ENCODE measurements at regions not wholly inside any gene's neighbourhood (a gene's known extent, or its start where the extent isn't known, plus 50 kb on each side); places are given as distances from the start of the nearest gene placed in this dataset.

DNA sequence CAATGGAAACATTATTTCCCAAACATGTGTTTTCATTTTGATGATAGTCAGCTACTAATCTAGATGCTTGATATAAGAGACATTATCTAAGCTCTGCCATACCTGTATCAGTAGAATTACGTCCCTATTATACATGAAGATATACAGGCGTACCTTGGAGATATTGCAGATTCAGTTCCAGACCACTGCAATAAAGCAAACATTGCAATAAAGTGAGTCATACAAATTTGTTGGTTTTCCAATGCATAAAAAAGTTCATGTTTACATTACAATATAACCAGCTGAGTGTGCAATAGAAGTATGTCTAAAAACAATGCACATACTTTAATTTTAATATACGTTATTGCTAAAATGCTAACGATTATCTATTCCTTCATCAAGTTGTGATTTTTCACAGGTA, 236.0 kb upstream of the ZNF717 start:
- no peak overlapping the region for H3K27ac ChIP-seq

DNA sequence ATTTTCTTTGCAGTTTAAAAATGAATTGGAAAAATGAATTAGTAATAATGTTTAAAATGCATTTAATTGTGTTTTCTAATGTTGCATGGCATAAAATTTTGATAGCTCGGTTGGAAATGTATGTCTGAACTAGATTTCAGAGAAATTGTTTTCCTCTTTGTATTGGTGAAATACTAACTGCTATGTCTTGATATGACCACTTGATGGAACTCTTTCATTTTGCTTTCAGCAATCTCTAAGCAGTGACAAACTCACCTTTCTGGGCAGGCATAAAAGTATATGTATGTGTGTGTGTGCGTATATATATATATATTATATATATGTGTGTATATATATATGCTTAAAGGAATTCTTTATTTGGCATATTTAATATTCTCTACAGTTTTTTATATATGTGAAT, 239.3 kb upstream of the ZNF717 start:
- Histone ChIP-seq H3K27me3 (replicated peaks; ENCODE audit: insufficient read depth) (no peaks in the 10 kb centered on the region), H3K9me3 (no peaks in the 10 kb centered on the region), H3K36me3 (no peaks in the 10 kb centered on the region), H3K4me1 (ENCODE audit: control insufficient read depth in 1 of 2, low read depth in 2 of 2) (no peaks in the 10 kb centered on the region), H3K4me3 (no peak overlapping the region), H3K27ac (no peak overlapping the region)
- TF ChIP-seq, protein P1, sequence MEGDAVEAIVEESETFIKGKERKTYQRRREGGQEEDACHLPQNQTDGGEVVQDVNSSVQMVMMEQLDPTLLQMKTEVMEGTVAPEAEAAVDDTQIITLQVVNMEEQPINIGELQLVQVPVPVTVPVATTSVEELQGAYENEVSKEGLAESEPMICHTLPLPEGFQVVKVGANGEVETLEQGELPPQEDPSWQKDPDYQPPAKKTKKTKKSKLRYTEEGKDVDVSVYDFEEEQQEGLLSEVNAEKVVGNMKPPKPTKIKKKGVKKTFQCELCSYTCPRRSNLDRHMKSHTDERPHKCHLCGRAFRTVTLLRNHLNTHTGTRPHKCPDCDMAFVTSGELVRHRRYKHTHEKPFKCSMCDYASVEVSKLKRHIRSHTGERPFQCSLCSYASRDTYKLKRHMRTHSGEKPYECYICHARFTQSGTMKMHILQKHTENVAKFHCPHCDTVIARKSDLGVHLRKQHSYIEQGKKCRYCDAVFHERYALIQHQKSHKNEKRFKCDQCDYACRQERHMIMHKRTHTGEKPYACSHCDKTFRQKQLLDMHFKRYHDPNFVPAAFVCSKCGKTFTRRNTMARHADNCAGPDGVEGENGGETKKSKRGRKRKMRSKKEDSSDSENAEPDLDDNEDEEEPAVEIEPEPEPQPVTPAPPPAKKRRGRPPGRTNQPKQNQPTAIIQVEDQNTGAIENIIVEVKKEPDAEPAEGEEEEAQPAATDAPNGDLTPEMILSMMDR (IDR thresholded peaks at IDR 0.05): no peak
- ATAC-seq (ENCODE audit: insufficient number of reproducible peaks, low FRiP score, low read depth) (no peak), DNase-seq (ENCODE audit: low spot score) (no peak)

More for the DNA sequence above, 236.0 kb upstream of the ZNF717 start:
- Histone ChIP-seq H3K36me3 (no peaks in the 10 kb centered on the region), H3K9me3 (no peaks in the 10 kb centered on the region), H3K4me3 (no peak overlapping the region), H3K27me3 (replicated peaks; ENCODE audit: insufficient read depth) (no peaks in the 10 kb centered on the region), H3K4me1 (ENCODE audit: control insufficient read depth in 1 of 2, low read depth in 2 of 2) (no peaks in the 10 kb centered on the region)
- no peak for DNase-seq (ENCODE audit: low spot score)
- TF ChIP-seq, protein P1 (IDR thresholded peaks at IDR 0.05): no peak
- no peak for ATAC-seq (ENCODE audit: insufficient number of reproducible peaks, low FRiP score, low read depth)

DNA sequence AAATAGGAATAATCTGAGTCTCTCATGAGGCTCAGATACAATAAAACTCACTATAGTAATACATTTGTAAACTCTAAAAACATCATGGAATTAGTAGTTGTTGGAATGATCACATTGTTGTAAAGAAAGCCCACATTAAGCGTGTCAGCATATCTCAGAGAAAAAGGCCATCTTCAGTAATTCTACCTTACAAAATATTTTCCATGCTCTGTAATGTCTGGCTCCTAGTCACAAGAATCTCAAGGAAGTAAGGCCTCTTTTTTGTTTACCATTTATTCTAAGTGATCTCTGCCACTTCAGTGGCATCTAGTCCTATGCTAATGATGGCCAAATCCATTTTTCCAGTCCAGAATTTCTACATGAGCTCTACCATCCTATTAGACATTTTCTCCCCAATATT, 240.2 kb upstream of the ZNF717 start:
- Histone ChIP-seq H3K4me3 (no peak overlapping the region), H3K27me3 (replicated peaks; ENCODE audit: insufficient read depth) (no peaks in the 10 kb centered on the region), H3K27ac (no peak overlapping the region), H3K36me3 (no peaks in the 10 kb centered on the region), H3K9me3 (no peaks in the 10 kb centered on the region), H3K4me1 (ENCODE audit: control insufficient read depth in 1 of 2, low read depth in 2 of 2) (no peaks in the 10 kb centered on the region)
- DNase-seq (ENCODE audit: low spot score) (no peak), ATAC-seq (ENCODE audit: insufficient number of reproducible peaks, low FRiP score, low read depth) (no peak)
- TF ChIP-seq, protein P1 (IDR thresholded peaks at IDR 0.05): no peak

DNA sequence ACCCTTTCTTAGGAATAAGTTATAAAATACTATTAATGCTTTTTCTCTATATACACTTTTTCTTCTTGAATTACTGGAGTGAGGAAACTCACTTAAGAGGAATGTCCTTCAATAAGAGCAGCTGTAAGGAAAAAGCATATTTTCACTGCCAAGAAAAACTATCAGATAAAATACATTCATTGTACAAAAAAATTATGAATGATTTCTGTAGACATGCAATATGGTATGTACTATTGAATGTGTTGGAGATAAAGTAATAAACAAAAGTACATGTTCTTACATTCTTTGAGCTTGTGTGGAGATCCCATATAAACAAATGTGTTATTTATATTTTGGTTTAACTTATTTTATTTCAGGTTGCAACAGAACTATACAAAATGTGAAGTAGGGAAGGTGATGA, 241.0 kb upstream of the ZNF717 start:
- DNase-seq (ENCODE audit: low spot score): no peak
- H3K27ac ChIP-seq: no peak overlapping the region

DNA sequence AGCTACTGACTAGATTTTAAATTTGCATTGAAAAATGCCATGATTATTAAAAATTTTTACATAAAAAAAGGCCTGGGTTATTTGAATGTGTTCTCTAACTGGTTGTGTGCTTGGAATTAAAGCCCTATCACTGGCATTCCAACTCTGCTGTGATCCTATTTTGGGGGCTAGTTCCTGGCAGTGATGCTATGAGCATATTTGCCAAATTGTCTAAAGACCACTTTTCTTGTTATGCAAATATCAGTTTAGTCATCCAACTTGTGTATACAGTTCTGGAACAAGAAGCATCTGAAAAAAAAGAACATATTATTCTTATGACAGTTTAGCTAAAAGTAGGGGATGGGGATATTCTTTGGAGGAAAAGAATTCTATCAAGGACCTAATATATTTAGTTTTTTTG, 243.4 kb upstream of the ZNF717 start:
- Histone ChIP-seq H3K9me3 (no peaks in the 10 kb centered on the region), H3K36me3 (no peaks in the 10 kb centered on the region), H3K4me3 (no peak overlapping the region), H3K27ac (no peak overlapping the region), H3K4me1 (ENCODE audit: control insufficient read depth in 1 of 2, low read depth in 2 of 2) (no peaks in the 10 kb centered on the region), H3K27me3 (replicated peaks; ENCODE audit: insufficient read depth) (no peaks in the 10 kb centered on the region)
- DNase-seq (ENCODE audit: low spot score): no peak
- TF ChIP-seq, protein P1 (IDR thresholded peaks at IDR 0.05): no peak
- ATAC-seq (ENCODE audit: insufficient number of reproducible peaks, low FRiP score, low read depth): no peak

More for the DNA sequence above, 241.0 kb upstream of the ZNF717 start:
- TF ChIP-seq, protein P1 (IDR thresholded peaks at IDR 0.05): no peak
- Histone ChIP-seq H3K36me3 (no peaks in the 10 kb centered on the region), H3K4me3 (no peak overlapping the region), H3K4me1 (ENCODE audit: control insufficient read depth in 1 of 2, low read depth in 2 of 2) (no peaks in the 10 kb centered on the region), H3K27me3 (replicated peaks; ENCODE audit: insufficient read depth) (no peaks in the 10 kb centered on the region), H3K9me3 (no peaks in the 10 kb centered on the region)
- ATAC-seq (ENCODE audit: insufficient number of reproducible peaks, low FRiP score, low read depth): no peak

Data from thoracic aorta (tissue), 2 donors.